OCI-LY3 (cell line): ENCODE measurements at regions not wholly inside any gene's neighbourhood (a gene's known extent, or its start where the extent isn't known, plus 50 kb on each side); places are given as distances from the start of the nearest gene placed in this dataset.

Experiments
- H2AFZ ChIP-seq: fragments of 200-600, 300-600 bp; shearing (Covaris generic); 2 replicates; pipeline ENCODE4 v1.6.0; 2014; ENCODE audit warnings: antibody characterized with exemption, low read depth, low read length
- H3K27ac ChIP-seq: fragments of 200-600, 300-600 bp; sonication (generic); 2 replicates; pipeline ENCODE4 v1.5.1; 2014; ENCODE audit warnings: mild to moderate bottlenecking, low read length, moderate library complexity, mixed read lengths
- H3K27me3 ChIP-seq: fragments of 200-600, 300-600 bp; sonication (generic); 2 replicates; pipeline ENCODE4 v1.6.1; 2014; ENCODE audit warnings: low read depth, low read length, mixed read lengths
- H3K36me3 ChIP-seq: fragments of 200-600, 300-600 bp; sonication (generic); replicated peaks from 2 replicates; pipeline ENCODE3; 2014; ENCODE audit warnings: low read depth, low read length, mixed read lengths
- H3K4me1 ChIP-seq: fragments of 300-600, 200-600 bp; sonication (generic); 2 replicates; pipeline ENCODE4 v1.6.1; 2014; ENCODE audit warnings: low read length, mixed read lengths
- H3K4me2 ChIP-seq: fragments of 200-600, 300-600 bp; sonication (generic); 2 replicates; pipeline ENCODE4 v1.6.1; 2014; ENCODE audit warnings: low read length, mixed read lengths
- H3K4me3 ChIP-seq: fragments of 300-600, 200-600 bp; sonication (generic); 2 replicates; pipeline ENCODE4 v1.5.1; 2014; ENCODE audit warnings: antibody characterized with exemption, mild to moderate bottlenecking, low read length, moderate library complexity
- H3K79me2 ChIP-seq: fragments of 300-600, 200-600 bp; shearing (Covaris generic); 2 replicates; pipeline ENCODE4 v1.6.1; 2014; ENCODE audit warnings: mild to moderate bottlenecking, low read length, mixed read lengths
- H3K9ac ChIP-seq: fragments of 300-600, 200-600 bp; shearing (Covaris generic); 2 replicates; pipeline ENCODE4 v1.6.0; 2014; ENCODE audit warnings: mild to moderate bottlenecking, low read length, moderate library complexity
- H3K9me3 ChIP-seq: fragments of 200-600, 300-600 bp; shearing (Covaris generic); 2 replicates; pipeline ENCODE4 v1.6.1; 2014; ENCODE audit warnings: low read length, mixed read lengths; ENCODE audit not compliant: insufficient read depth
- H4K20me1 ChIP-seq: fragments of 200-600, 300-600 bp; sonication (generic); 2 replicates; pipeline ENCODE4 v1.6.1; 2016; ENCODE audit warnings: low read length, mixed read lengths; ENCODE audit not compliant: insufficient read depth
- CTCF ChIP-seq: fragments of 200-600, 300-600 bp; sonication (generic); IDR thresholded peaks from 2 replicates; pipeline ENCODE4 v1.5.1; 2014; ENCODE audit warnings: antibody characterized with exemption, low read length, low read depth
- EZH2phosphoT487 ChIP-seq: fragments of 200-600 bp; shearing (Covaris generic); IDR thresholded peaks from 2 replicates; pipeline ENCODE4 v1.6.1; 2018; ENCODE audit warnings: antibody characterized with exemption, mixed run types, low read depth

DNA sequence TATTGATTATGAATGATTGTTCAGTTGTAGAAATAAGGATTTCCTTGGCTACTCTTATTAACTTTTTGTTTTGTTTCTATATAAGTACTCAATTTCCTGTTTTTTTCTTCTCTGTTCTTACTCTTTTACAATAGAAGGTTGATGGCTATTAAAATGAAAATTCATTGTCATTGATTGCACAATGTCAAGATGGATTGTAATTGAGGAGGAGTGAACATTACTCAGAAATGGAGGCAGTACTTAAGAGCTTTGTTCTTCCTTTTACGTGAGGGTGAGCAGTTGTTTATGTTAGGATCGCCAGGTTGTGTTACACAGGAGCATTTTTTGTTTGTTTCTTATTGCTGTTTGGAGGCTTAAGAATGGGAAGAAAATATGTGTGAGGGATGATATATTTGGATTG is 2062.4 kb downstream of the ARAP2 start:
- H3K4me1 ChIP-seq: peaks cover 8% of the 10 kb centered on the region
- no peaks in the 10 kb centered on the region for H3K79me2 ChIP-seq
- no peak overlapping the region for H3K4me3 ChIP-seq
- no peaks in the 10 kb centered on the region for H3K9me3 ChIP-seq
- H3K27ac ChIP-seq: no peak overlapping the region
- H3K27me3 ChIP-seq: no peaks in the 10 kb centered on the region
- H3K36me3 ChIP-seq: no peaks in the 10 kb centered on the region
- H2AFZ ChIP-seq: no peak overlapping the region
- TF ChIP-seq CTCF (no peak), EZH2phosphoT487 (no peak)
- H3K4me2 ChIP-seq: no peak overlapping the region
- no peaks in the 10 kb centered on the region for H4K20me1 ChIP-seq
- no peak overlapping the region for H3K9ac ChIP-seq

- Histone ChIP-seq H3K9ac (no peak overlapping the region), H3K9me3 (no peaks in the 10 kb centered on the region), H3K79me2 (no peaks in the 10 kb centered on the region), H3K4me2 (no peak overlapping the region), H4K20me1 (no peaks in the 10 kb centered on the region), H3K27me3 (no peaks in the 10 kb centered on the region), H2AFZ (no peak overlapping the region), H3K4me3 (no peak overlapping the region), H3K27ac (no peak overlapping the region), H3K36me3 (no peaks in the 10 kb centered on the region), H3K4me1 (peaks cover 8% of the 10 kb centered on the region)
- TF ChIP-seq EZH2phosphoT487 (no peak), CTCF (no peak)
These were observed 2062.0 kb downstream of the ARAP2 start for GRCh38 chr4:34182306-34182705.

- H3K36me3 ChIP-seq: no peaks in the 10 kb centered on the region
- H3K27ac ChIP-seq: no peak overlapping the region
- no peak for TF ChIP-seq CTCF
- TF ChIP-seq EZH2phosphoT487: no peak
- no peak overlapping the region for H3K4me3 ChIP-seq
- H3K27me3 ChIP-seq: no peaks in the 10 kb centered on the region
- no peak overlapping the region for H2AFZ ChIP-seq
- H3K4me2 ChIP-seq: no peak overlapping the region
- H3K4me1 ChIP-seq: peaks cover 8% of the 10 kb centered on the region
- H3K79me2 ChIP-seq: no peaks in the 10 kb centered on the region
- no peak overlapping the region for H3K9ac ChIP-seq
- H4K20me1 ChIP-seq: no peaks in the 10 kb centered on the region
- no peaks in the 10 kb centered on the region for H3K9me3 ChIP-seq
These were observed 2060.4 kb downstream of the ARAP2 start for GRCh38 chr4:34183926-34184325.

- H2AFZ ChIP-seq: no peak overlapping the region
- no peaks in the 10 kb centered on the region for H3K4me1 ChIP-seq
- no peak overlapping the region for H3K27ac ChIP-seq
- H3K4me2 ChIP-seq: no peak overlapping the region
- TF ChIP-seq EZH2phosphoT487 (no peak), CTCF (no peak)
- no peaks in the 10 kb centered on the region for H3K9me3 ChIP-seq
- H3K27me3 ChIP-seq: no peaks in the 10 kb centered on the region
- no peak overlapping the region for H3K9ac ChIP-seq
- H3K79me2 ChIP-seq: no peaks in the 10 kb centered on the region
- no peaks in the 10 kb centered on the region for H3K36me3 ChIP-seq
- no peak overlapping the region for H3K4me3 ChIP-seq
- no peaks in the 10 kb centered on the region for H4K20me1 ChIP-seq
These were observed 2057.3 kb downstream of the ARAP2 start for GRCh38 chr4:34187056-34187455.
